GM12878 (cell line): ENCODE measurements at regions not wholly inside any gene's neighbourhood (a gene's known extent, or its start where the extent isn't known, plus 50 kb on each side); places are given as distances from the start of the nearest gene placed in this dataset.

Source experiments
- ATAC-seq: fragments of 200-7000 bp; cut with Tn5 transposase; 3 replicates; pipeline ENCODE4 v1.9.1; 2020; ENCODE audit warnings: mild to moderate bottlenecking, moderate library complexity
- BruUV-seq: library from RNA; stranded (reverse); fragments of 400-500 nt; replicated peaks from 2 replicates; lab custom pipeline; 2021; lab: Mats Ljungman, UMichigan
- CTCF ChIA-PET: fragments of 300-600 bp; sonication (Branson Sonifier 250); formaldehyde crosslinking; extraction: SDS; loops from one replicate; lab custom pipeline; 2021; ENCODE audit warnings: inconsistent platforms; lab: Yijun Ruan, JAX
- POLR2A ChIA-PET: fragments of 350-600 bp; formaldehyde crosslinking; extraction: SDS; loops from one replicate; lab custom pipeline; 2021; ENCODE audit warnings: inconsistent platforms; lab: Charles Lee
- RAD21 ChIA-PET: fragments of 300-600 bp; sonication (Branson Sonifier 250); formaldehyde crosslinking; loops from one replicate; lab custom pipeline; 2023; ENCODE audit warnings: antibody characterized with exemption; ENCODE audit not compliant: unreplicated experiment; lab: Charles Lee
- SMC1A ChIA-PET: fragments of 300-600 bp; sonication (Branson Sonifier 250); formaldehyde crosslinking; loops from one replicate; lab custom pipeline; 2023; ENCODE audit not compliant: unreplicated experiment, uncharacterized antibody; lab: Charles Lee
- DNase-seq: peaks from one replicate; pipeline ENCODE4 v3.0.0-alpha.2; 2011; ENCODE audit warnings: low read depth, low spot score
- FAIRE-seq: peaks from 3 replicates; lab custom pipeline; 2011; peaks lifted over from hg19 to GRCh38; lab: Jason Lieb, UNC
- H2AFZ ChIP-seq: 2 replicates; pipeline ENCODE4 v1.6.0; 2011; ENCODE audit warnings: low read depth, low read length, control low read depth; ENCODE audit not compliant: control insufficient read depth
- H3K27ac ChIP-seq: 2 replicates; pipeline ENCODE4 v1.5.1; 2011; ENCODE audit warnings: control low read depth; ENCODE audit not compliant: control insufficient read depth, insufficient read depth
- H3K27me3 ChIP-seq, 2 experiments: replicated peaks in 1 of 2; 2 replicates each; pipeline versions ENCODE4 v1.6.0 to v1.6.1; 2011; ENCODE audit warnings: low read length in 1 of 2; ENCODE audit not compliant: control insufficient read depth in 2 of 2, insufficient read depth in 2 of 2
- H3K36me3 ChIP-seq, 2 experiments: 2 replicates each; pipeline ENCODE4 v1.5.1; 2011; ENCODE audit warnings: low read length in 1 of 2; ENCODE audit not compliant: control insufficient read depth in 2 of 2, insufficient read depth in 2 of 2
- H3K4me1 ChIP-seq: 2 replicates; pipeline ENCODE4 v1.6.1; 2011; ENCODE audit warnings: mild to moderate bottlenecking, low read length, moderate library complexity, mixed read lengths; ENCODE audit not compliant: control insufficient read depth, insufficient read depth
- H3K4me2 ChIP-seq: 2 replicates; pipeline ENCODE4 v1.6.0; 2011; ENCODE audit warnings: control low read depth; ENCODE audit not compliant: control insufficient read depth, insufficient read depth
- H3K4me3 ChIP-seq: fragments of 200-600 bp; sonication (generic); 2 replicates; pipeline ENCODE4 v1.5.1; 2016
- H3K79me2 ChIP-seq: 2 replicates; pipeline ENCODE4 v1.6.0; 2011; ENCODE audit warnings: low read length; ENCODE audit not compliant: control insufficient read depth, insufficient read depth
- H3K9ac ChIP-seq: 2 replicates; pipeline ENCODE4 v1.8.0; 2011; ENCODE audit warnings: low read length, control low read depth, mixed read lengths; ENCODE audit not compliant: control insufficient read depth, insufficient read depth
- H3K9me3 ChIP-seq: replicated peaks from 3 replicates; pipeline ENCODE4 v1.5.1; 2011; ENCODE audit warnings: mild to moderate bottlenecking, low read length; ENCODE audit not compliant: control insufficient read depth, insufficient read depth
- H4K20me1 ChIP-seq: 2 replicates; pipeline ENCODE4 v1.6.0; 2011; ENCODE audit not compliant: control insufficient read depth, insufficient read depth
- E2F8 ChIP-seq: fragments of 450-650 bp; IDR thresholded peaks from 2 replicates; pipeline ENCODE4 v1.6.1; 2018; ENCODE audit warnings: mild to moderate bottlenecking, low read depth, moderate library complexity; ENCODE audit not compliant: partially characterized antibody
- ESRRA ChIP-seq: IDR thresholded peaks from 2 replicates; pipeline ENCODE4 v1.6.1; 2012; ENCODE audit warnings: mild to moderate bottlenecking, low read length, improper control_type of control experiment
- GABPA ChIP-seq: IDR thresholded peaks from 2 replicates; pipeline ENCODE4 v1.6.1; 2014; ENCODE audit warnings: antibody characterized with exemption, low read depth, mild to moderate bottlenecking, inconsistent platforms
- GATAD2B ChIP-seq: fragments of 450-650 bp; conservative IDR thresholded peaks from 2 replicates; pipeline ENCODE4 v1.6.1; 2017; ENCODE audit warnings: low read depth, mild to moderate bottlenecking, moderate library complexity
- HCFC1 ChIP-seq: fragments of 150-350 bp; IDR thresholded peaks from 2 replicates; pipeline ENCODE4 v1.6.1; 2014; ENCODE audit warnings: low read length
- MYB ChIP-seq: fragments of 150-350 bp; IDR thresholded peaks from 2 replicates; pipeline ENCODE4 v1.6.1; 2014; ENCODE audit warnings: mild to moderate bottlenecking, low read depth, low read length, borderline replicate concordance
- PAX5 ChIP-seq: IDR thresholded peaks from 2 replicates; pipeline ENCODE4 v1.6.1; 2011; ENCODE audit warnings: low read depth, low read length, borderline replicate concordance
- POLR2A ChIP-seq: IDR thresholded peaks from 2 replicates; pipeline ENCODE4 v1.6.1; 2011; ENCODE audit warnings: low read depth, mild to moderate bottlenecking, low read length
- POLR2AphosphoS5 ChIP-seq: IDR thresholded peaks from 2 replicates; pipeline ENCODE4 v1.6.1; 2011; ENCODE audit warnings: mild to moderate bottlenecking, low read length, inconsistent platforms
- RFX5 ChIP-seq: IDR thresholded peaks from 2 replicates; pipeline ENCODE4 v1.6.1; 2011; ENCODE audit warnings: low read depth, low read length, improper control_type of control experiment
- SUZ12 ChIP-seq: fragments of 200-600 bp; sonication (generic); IDR thresholded peaks from one replicate; pipeline ENCODE4 v1.6.1; 2018; ENCODE audit warnings: antibody characterized with exemption, mild to moderate bottlenecking; ENCODE audit not compliant: unreplicated experiment
- TCF12 ChIP-seq: IDR thresholded peaks from 2 replicates; pipeline ENCODE4 v1.6.1; 2011; ENCODE audit warnings: low read depth, mild to moderate bottlenecking, low read length
- ZBTB4 ChIP-seq: fragments of 450-650 bp; formaldehyde crosslinking; IDR thresholded peaks from 2 replicates; pipeline ENCODE4 v1.4.0; 2022; ENCODE audit warnings: mild to moderate bottlenecking, moderate library complexity
- ZNF384 ChIP-seq: IDR thresholded peaks from 2 replicates; pipeline ENCODE4 v1.6.1; 2012; ENCODE audit warnings: low read depth, mild to moderate bottlenecking, low read length, improper control_type of control experiment, borderline replicate concordance
- WGBS: methylation state at CpG from one replicate; pipeline ENCODE4 v1.1.6; 2016; ENCODE audit warnings: low lambda C conversion rate; ENCODE audit not compliant: insufficient replicate concordance, insufficient coverage; ENCODE audit errors: missing lambda C conversion rate; 5-methylcytosine and 5-hydroxymethylcytosine counted together
- in situ Hi-C: fragments of 300-500 bp; cut with MboI; formaldehyde crosslinking; loops from 9 replicates; pipeline ENCODE4 v1.14.3; 2018; ENCODE audit warnings: mixed read lengths
- intact Hi-C: fragments of 100-400 bp; cut with micrococcal nuclease; formaldehyde crosslinking; loops from one replicate; pipeline ENCODE4 v1.14.2; 2022; ENCODE audit not compliant: unreplicated experiment

GRCh38 chr2:146025519-146025918 lies 1505.6 kb upstream of the ZEB2 start:
- no peak for DNase-seq
- H4K20me1 ChIP-seq, result no peaks in the 10 kb centered on the region
- no peaks in the 10 kb centered on the region for H3K9me3 ChIP-seq
- ChIA-PET RAD21 (no interaction called here), CTCF (no interaction called here), SMC1A (no interaction called here), POLR2A (no interaction called here)
- H2AFZ ChIP-seq, result no peak overlapping the region
- no peak overlapping the region for H3K9ac ChIP-seq
- H3K4me3 ChIP-seq, result no peak overlapping the region
- no peak for ATAC-seq
- FAIRE-seq, result no peak
- in situ Hi-C loops, result no loop called here
- no peaks in the 10 kb centered on the region for H3K4me1 ChIP-seq
- no peak overlapping the region for H3K4me2 ChIP-seq
- no peaks in the 10 kb centered on the region for H3K27me3 ChIP-seq
- no peaks in the 10 kb centered on the region for H3K36me3 ChIP-seq
- no peaks in the 10 kb centered on the region for H3K79me2 ChIP-seq
- no peak overlapping the region for H3K27ac ChIP-seq
- no peak for TF ChIP-seq HCFC1
- no TSS peak for BruUV-seq
- WGBS, result 64% methylated on average over 1 of the region's 1 CpG
- intact Hi-C loops, result no loop called here

GRCh38 chr2:146024212-146024743 lies 1504.4 kb upstream of the ZEB2 start:
- SMC1A ChIA-PET, result no interaction called here
- Histone ChIP-seq H3K4me2 (no peak overlapping the region), H3K4me1 (no peaks in the 10 kb centered on the region), H4K20me1 (no peaks in the 10 kb centered on the region), H3K9me3 (no peaks in the 10 kb centered on the region), H3K9ac (no peak overlapping the region), H3K36me3 (no peaks in the 10 kb centered on the region), H3K79me2 (no peaks in the 10 kb centered on the region), H2AFZ (no peak overlapping the region), H3K27me3 (no peaks in the 10 kb centered on the region), H3K27ac (no peak overlapping the region), H3K4me3 (no peak overlapping the region)
- CTCF ChIA-PET, result no interaction called here
- RAD21 ChIA-PET, result no interaction called here
- intact Hi-C loops, result no loop called here
- no TSS peak for BruUV-seq
- DNase-seq (no peak), ATAC-seq (no peak), FAIRE-seq (no peak)
- POLR2A ChIA-PET, result no interaction called here
- in situ Hi-C loops, result no loop called here
- WGBS, result 24% methylated on average over 1 of the region's 1 CpG
- TF ChIP-seq POLR2A (no peak), GATAD2B (no peak), HCFC1 (no peak), RFX5 (no peak), SUZ12 (no peak), MYB (no peak), GABPA (no peak), E2F8 (no peak), PAX5 (no peak), ZNF384 (no peak), ESRRA (no peak), TCF12 (no peak), ZBTB4 (CRISPR knock-in tag) (no peak), POLR2AphosphoS5 (no peak)
